GM18909 (cell line): ENCODE measurements at regions not wholly inside any gene's neighbourhood (a gene's known extent, or its start where the extent isn't known, plus 50 kb on each side); places are given as distances from the start of the nearest gene placed in this dataset.

Source experiments
- ATAC-seq: cut with Tn5 transposase; IDR thresholded peaks from one replicate; pipeline ENCODE4 v1.9.1; 2021; ENCODE audit warnings: mild to moderate bottlenecking; ENCODE audit not compliant: unreplicated experiment, poor library complexity

DNA sequence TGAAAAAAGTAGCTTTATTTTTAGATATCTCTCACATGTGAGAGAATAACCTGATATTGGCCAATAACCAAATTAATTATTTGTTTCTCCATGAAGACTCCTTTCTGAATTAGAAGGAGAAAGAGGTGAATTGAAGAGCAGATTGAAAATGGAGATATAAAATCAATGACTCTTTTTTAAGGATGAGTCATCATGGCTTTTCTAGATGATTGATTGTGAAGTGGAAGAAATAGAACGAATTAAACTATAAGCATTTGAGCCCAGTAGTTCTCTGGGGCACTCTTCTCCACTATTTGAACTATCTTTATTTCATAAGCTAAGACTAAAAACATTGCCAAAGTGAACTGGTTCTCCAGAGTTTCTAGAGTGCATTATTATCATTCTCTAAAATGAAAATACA, 137.2 kb upstream of the EDNRA start:
- ATAC-seq = no peak

DNA sequence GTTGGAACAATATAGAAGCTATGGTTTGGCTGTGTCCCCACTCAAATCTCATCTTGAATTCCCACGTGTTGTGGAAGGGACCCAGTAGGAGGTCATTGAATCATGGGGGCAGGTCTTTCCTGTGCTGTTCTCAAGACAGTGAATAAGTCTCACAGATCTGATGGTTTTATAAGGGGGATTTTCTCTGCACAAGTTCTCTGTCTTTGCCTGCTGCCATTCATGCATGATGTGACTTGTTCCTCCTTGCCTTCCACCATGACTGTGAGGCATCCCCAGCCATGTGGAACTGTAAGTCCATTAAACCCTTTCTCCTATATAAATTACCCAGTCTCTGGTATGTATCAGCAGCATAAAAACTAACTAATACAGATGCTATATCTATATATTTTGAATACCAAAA, 135.2 kb upstream of the EDNRA start:
- ATAC-seq = no peak

DNA sequence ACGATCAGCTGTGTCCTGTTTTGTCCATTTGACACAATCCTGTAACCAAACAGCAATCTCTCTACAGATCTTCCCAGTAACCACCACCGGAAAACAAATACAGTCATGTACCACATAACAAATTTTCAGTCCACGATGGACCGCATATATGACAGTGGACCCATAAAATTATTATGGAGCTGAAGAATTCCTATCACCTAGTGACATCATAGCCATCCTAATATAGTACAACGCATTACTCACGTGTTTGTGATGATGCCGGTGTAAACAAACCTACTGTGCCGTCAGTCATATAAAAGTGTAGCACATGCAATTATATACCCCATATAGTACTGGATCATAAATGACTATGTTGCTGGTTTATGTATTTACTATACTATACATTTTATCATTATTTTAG, 133.7 kb upstream of the EDNRA start:
- no peak for ATAC-seq

DNA sequence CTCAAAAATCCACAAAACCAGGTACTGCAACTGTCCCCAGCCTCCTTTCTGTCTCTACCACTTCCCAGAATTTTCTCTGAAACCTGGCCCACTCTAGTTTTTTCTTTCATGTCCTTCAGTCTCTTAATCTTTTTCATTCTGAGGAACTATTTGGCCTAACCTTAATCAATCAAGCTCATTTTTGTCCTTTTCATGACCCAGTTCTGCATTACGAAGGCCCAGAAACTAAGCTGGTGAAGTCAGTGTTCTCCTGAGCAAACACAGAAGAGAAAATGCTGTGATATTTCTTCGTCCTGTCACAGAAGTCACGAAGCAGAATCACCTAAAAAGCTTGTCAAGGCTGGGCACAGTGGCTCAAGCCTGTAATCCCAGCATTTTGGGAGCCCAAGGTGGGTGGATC, 131.7 kb upstream of the EDNRA start:
- ATAC-seq = no peak

DNA sequence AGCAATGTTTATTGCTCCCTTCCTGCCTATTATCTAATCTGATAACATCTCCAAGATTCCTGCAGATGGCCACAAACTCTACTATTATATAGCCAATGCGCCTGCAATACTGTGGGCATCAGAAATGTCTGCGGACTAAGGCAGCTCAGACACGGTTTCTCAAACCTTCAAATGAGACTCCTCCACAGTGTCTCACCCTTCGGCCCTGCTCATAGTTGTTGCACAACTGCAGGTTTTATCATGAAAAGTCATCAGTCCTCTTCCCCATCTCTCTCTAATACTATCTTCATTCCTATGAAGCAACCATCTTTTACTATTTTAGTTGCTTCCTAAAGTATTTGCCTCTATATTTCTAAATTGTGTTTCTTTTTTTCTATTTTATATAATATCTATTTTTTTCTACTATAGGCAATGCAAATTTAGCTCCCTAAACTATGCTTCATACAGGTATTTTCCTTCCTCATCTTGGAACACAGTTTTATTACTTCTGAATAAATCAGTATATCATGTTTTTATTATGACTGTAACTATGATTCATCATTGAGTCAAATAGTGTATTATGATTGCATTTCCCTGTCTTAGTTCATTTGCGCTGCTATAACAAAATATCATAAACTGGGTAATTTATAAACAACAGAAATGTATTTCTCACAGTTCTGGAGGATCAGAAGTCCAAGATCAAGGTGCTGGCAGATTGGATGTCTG, 129.7 kb upstream of the EDNRA start:
- ATAC-seq = no peak

DNA sequence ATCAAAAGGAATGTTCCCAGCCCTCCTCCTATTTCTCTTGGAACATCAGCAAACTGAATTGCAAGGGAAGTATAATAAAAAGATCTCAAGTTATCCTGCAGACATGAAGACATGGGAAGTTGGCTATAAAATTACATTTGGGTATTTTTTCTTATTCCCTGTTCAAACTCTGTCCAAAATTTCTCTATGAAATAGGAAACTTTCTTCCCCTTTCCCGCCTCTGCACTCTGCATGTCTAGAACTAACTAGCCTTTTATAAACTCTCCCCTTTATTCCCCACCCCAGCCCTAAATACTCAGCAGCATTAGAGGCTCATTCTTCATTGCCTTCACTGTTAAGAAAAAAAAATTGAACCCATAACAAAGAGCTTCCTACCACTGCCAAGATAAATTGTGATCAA, 126.7 kb upstream of the EDNRA start:
- no peak for ATAC-seq

DNA sequence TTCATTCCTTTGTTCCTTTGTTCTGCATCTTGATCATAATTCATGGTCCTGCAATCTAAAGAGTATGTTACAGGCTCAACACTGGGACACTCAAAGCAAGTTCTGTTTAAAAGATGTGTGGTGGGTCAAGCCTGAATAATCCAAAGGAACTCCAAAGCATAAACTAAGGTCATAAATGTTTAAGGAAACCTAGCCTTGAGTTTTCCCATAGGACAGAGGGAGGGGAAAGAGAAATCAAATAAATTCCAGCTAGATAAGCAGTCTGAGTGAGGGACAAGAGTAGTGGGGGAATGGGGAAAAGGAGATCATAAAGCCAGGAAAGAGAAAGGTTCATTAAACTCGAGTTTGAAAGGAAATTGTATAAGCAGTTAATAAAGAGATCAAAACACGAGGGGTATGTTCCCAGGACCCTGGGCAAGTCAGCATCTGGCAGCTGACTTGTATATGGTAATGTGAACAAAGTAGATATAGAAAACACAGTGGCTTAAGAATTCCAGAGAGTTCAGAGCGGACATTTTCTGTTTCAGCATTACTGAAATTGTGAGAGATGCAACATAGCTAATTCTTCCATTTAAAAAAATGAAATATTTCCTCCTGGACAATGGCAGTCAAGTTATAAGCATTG, 125.8 kb upstream of the EDNRA start:
- no peak for ATAC-seq

DNA sequence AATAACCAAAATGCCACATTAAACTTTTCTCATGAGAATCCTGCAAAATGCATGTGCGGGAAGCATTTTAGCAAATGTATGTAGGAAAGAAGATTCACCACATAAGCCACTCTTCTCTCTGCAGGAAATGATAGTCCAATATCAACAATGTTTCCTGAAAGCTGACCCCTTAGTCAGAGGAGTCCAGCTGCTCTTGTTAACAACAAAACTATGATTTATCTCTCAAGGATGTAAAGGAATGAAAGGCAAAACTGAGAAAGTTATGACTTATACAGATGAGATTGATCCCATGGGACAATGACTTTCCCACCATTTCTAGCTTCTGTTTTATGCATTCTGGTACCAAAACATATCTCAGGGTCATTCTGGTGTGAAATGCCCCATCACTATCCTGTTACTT, 125.0 kb upstream of the EDNRA start:
- no peak for ATAC-seq

DNA sequence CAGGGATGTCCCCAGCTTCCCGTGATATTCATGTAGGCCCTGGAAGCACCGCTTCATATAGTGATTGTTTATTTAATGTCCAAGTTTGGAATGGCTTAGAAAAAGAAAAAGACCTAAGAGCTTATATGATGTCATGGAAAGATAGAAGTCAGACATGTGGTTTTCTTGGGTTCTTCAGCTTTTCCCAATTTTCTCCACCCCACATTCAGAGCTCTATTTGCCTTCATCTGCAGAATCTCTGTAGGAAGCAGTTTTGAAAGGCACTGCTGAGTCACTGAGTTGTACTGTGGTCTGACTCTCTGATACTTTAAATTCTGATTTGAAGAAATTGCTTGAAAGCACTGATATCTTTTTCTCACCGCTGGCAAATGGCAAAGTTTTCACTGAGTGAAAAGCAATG, 120.6 kb upstream of the EDNRA start:
- ATAC-seq = no peak

DNA sequence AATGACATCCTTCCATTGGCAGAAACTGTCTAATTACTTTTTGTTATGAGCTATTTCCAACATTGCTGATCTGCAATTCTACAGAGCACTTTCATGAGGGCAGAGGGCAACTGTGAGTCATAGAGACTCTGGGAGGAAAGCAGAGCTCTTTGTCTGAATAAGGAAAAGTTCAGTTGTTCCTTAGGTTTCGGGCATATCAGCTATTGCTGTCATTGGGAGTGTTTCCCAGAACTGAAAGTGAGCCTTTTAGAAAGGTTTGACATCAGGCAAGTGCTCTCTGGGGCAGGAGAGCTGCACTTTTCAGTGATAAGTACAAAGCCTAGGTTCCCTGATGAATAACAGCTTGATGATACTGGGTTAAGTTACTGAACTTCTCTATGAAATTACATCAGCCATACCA, 119.2 kb upstream of the EDNRA start:
- ATAC-seq = no peak

DNA sequence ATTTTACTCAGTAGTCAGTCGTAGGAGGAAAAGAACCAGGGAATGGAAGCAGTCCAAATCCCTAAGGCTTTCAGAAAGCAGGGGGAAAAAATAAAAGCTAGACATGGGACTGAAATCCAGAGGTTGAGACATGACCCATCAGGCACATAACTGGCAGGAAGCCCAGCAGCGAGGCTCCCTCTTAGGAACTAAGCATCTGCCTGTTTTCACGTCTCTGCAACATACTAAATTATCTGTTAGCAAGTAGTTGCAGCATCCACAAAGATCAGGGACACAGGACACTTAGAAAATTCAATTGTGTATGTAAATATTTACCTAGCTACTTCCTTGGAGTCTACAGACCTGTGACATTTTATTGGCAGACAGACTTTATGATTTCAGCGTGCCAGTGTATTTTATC, 118.0 kb upstream of the EDNRA start:
- no peak for ATAC-seq

DNA sequence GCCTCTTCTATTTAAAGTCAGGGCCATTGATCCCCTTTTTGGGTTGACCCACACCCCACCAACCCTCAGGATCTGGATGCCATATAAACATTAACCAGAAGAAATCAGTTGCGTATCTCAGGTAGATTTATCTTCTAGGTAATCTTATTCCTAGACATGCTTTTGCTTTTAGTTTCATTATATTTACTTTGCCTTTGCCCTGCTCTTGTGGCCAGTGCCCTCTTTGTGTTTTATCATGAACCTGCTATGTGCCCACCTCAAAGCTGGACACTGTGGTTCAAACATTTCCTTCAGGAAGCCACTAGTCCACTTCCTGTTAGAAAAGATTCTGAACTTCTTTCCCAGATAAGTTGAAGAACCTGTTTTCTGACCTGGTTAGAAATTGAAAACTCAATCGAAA, 117.4 kb upstream of the EDNRA start:
- ATAC-seq = no peak

DNA sequence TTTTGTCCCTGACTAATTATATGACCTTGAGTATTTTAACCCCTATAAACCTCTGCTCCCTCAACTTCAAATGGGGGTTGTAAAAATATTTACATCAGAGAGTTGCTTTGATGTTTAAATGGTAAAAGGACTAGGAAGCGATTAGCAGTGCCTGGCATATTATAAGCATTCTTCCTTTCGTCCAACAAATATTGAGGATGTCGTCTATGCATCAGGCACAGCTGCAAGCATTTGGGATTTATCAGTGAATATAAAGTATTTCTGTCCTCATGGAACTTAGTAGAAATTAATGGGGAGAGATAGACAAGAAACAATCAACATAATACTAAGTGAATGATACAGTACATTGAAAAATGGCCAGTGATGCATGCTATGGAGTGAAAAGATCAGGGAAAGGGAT, 115.5 kb upstream of the EDNRA start:
- no peak for ATAC-seq

DNA sequence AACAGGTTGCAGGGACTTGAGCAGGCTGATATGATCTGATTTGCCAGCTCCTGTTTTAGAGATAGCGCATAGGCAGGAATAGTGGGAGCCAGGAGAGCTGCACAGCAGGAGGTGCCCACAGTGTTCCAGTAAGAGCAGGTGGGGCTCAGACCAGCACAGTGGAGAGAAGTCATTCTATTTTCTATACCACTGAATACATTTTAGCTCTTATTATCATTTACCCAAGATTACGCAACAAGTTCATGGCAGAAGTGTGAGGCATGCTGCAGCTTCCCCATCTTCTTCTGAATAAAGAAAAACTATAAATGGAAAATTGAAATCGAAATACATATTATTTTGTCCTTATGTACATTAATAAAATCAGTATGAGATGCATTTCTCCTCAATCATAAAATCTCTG, 114.7 kb upstream of the EDNRA start:
- ATAC-seq = no peak

DNA sequence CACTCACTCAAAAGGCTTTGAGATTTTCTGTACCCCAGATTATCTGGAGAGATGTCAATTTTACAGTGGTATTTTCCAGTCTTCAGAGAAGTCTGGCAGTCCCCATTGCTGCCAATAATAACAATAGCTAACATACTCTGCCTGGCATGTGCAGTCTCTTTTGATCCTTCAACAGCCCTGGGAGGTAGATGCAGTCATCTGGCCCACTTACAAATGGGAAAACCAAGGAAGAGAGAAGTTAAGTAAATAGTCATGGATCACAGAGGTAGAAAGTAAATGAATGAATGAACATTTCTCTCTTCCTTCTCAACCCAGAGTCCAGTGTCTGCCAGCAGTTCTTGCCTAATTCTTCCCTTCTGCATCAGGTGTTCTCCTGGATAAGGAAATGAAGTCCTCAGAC, 113.0 kb upstream of the EDNRA start:
- ATAC-seq = no peak

DNA sequence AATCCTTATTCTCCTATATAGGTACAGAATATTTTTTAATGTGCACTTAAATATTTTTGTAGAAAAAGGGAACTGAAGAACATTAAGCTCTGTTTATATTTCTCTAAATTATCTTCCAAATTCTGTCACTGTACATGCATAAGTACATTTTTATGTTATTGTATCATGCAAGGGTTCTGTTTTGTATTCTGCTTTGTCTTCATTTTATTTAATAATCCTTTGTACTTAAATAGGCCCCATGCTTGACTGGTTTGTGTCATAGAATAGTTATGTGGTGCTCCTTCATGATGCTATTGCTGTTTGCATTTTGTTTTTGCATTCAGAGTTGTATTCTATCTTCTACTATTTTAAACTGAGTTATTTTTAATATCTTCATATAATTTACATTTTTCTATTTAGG, 111.9 kb upstream of the EDNRA start:
- no peak for ATAC-seq

DNA sequence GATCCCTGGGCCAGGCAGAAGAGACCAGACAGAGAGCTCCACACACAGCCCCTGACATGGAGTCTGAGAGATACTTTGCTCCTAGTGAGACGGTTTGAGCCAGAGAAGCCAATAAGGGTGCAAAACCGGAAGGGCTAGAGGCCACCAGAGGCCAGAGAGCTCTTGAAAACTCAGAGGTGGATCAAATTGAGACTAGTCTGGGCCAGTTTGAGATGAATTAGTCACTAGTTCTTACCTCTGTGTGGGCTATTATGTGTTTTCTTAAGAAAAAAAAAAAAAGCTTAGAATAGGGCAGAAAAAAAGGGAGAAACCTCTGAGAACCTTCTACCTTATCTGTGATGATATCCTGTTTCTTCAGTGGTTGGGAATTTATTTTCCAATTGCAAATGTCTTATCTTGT, 110.4 kb upstream of the EDNRA start:
- no peak for ATAC-seq

DNA sequence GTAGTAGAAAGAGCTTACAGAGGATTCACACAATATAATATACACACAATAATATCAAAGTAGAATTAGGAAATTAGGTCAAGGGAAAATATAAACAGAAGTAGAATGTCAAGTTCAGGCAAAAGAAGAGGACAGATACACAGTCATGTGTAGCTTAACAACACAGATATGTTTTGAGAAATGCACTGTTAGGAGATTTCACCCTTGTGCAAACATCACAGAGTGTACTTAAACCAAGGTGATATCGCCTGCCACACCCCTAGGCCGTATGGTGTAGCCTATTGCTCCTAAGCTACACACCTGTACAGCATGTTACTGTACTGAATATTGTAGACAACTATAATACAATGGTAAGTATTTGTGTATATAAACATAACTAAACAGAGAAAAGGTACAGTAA, 110.0 kb upstream of the EDNRA start:
- ATAC-seq = no peak

DNA sequence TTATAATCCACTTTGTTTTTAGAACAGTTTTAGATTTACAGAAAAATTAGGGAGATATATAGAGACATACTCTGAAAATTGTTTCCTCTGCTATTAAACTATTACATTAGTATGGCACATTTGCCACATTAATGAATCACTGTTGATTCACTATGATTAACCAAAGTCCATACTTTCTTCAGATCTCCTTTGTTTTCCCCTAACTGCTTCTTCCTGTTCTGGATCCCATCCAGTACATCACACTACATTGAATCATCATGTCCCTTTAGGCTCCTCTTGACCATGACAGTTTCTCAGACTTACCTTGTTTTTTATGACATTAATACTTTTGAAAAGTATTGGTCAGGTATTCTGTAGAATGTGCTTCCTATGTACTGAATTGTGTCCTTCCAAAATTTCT, 109.2 kb upstream of the EDNRA start:
- ATAC-seq = no peak

DNA sequence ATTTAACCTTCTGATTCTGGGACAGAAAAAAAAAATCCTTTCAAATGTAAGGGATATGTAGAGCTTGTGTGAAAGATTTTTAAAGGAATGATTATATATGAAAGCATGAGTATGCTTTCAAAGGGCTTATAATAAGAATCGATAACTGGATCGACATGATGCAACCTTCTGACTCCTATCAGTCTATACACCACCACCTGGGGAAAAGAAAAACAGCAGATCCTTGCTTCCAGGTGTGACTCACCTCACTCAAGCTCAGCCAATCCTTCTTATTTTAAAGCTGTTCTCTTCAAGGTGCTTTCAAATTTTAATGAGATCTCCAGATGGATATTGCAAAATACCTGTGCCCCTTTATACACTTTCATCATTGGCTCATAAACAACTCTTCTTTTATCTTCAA, 102.1 kb upstream of the EDNRA start:
- no peak for ATAC-seq

DNA sequence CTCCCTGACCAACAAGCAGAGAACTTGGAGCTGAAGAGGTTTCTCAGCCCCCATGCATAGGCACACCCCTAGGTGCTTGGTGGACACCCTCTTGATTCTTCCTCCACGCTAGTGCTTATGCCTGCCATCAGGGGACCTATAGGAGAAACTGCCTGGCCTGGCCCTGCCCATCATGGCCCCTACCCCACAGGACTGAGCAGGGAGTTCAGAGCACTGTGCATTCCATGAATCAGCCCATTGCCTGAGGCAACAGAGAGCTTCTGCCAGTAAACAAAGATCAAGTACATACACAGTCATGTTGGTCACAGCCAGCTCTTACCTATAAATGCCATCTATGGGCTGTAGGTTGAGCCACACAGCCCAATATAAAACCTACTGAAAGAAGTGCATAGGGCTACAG, 99.1 kb upstream of the EDNRA start:
- no peak for ATAC-seq

DNA sequence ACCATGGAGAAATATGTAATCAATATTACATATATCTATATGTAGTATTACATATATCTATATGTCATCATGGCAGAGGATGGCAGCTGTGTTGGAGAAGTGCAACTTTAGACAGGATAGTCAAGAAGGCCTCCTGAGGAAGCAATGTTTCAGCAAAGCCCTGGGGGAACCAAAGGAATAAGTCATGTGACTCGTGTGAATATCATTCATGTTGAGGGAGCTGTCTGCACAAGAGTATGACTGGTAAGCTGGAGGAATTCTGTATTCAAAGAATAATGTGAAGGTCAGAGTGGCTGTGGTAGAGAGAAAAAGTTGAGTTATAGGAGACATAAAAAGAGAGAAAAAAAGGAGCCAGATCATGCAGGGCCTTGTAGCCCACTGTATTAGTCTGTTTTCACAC, 92.9 kb upstream of the EDNRA start:
- ATAC-seq = no peak

DNA sequence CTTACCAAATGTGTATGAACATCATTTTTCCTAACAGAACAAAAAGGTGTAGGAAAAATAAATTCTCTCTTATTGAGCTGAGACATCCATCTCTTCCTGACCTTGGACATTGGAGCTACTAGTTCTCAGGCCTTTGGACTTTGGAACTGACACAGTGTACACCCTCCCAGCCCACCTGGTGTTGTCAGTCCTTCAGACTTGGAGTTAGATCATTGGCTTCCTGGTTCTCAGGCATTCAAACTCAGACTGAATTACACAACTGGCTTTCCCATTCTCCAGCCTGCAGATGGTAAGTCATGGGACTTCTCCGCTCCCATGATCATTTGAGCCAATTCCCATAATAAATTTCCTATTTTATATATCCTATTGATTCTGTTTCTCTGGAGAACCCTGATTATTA, 84.8 kb upstream of the EDNRA start:
- no peak for ATAC-seq
